Activated naive CD4-positive, alpha-beta T cell treated with anti-CD3 and anti-CD28 coated beads, Interleukin-2, amount 50 U/mL, for 16 hours (primary cell): ENCODE measurements at regions not wholly inside any gene's neighbourhood (a gene's known extent, or its start where the extent isn't known, plus 50 kb on each side); places are given as distances from the start of the nearest gene placed in this dataset.
"Not testable (repeated sequence)": the region's sequence is repeated elsewhere in the genome, so short reads cannot be mapped to it uniquely, and the experiment has no call there.

Experiments
- DNase-seq: peaks from one replicate; pipeline ENCODE4 v3.0.0-alpha.2; 2020

DNA sequence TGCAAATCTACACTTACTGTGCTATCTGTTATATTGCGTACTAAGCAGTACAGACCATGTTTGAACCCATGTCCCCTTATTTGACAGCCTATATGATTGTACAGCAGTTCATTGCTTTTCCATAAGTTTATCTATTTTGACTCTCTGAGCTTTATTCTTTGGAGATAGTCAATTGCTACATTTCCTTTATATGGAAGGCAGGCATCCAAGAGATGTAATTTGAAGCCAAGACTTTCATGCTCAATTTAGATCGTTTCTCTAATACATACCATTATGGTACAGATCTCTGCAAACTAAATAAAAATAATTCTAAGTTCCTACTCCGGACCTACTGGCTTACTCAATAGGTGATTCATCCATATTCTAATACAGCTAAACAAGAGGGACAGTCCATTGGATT, 424.8 kb downstream of the TMEM38B start:
- no peak for DNase-seq

GRCh38 chr9:106120071-106120470, 425.7 kb downstream of the TMEM38B start:
- no peak for DNase-seq

DNA sequence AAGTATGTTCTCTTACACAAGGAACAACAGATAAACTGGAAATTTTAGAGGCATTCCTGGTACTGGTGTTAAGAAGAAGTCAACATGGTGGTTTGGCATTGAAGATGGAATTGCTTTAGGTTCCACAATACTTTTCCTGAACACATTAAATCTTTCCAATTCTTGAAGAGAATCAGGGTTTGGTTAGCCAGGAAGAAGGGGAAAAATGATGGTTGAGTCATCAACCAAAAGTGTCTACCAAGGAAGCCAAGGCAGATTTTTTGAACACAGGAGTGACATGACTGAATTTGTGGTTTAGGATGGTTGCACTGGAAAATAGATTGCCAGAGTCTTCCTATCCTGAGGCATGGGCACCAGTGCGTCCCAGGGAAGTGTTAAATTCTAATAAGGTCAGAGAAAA, 433.4 kb downstream of the TMEM38B start:
- no peak for DNase-seq

DNA sequence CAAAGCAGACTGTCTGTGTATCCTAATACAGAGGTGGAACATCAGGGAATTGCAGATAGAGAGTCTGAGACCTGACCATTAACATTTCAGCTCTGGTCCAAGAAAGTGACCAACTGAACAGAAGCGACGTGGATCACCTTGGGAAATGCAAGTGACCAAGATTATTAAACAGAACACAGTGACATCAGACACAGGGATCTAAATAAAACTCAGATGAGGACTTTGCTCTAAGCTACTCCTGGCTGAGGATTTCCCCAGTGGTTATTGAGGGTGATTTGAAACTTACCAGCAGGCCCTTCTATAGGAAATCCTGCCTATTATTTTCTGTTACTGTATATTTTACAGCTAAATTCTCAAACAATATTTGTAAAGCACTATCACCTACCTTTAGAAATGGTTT, 436.0 kb downstream of the TMEM38B start:
- no peak for DNase-seq

- no peak for DNase-seq
Observed at GRCh38 chr9:106143781-106144180, 449.4 kb downstream of the TMEM38B start.

DNA sequence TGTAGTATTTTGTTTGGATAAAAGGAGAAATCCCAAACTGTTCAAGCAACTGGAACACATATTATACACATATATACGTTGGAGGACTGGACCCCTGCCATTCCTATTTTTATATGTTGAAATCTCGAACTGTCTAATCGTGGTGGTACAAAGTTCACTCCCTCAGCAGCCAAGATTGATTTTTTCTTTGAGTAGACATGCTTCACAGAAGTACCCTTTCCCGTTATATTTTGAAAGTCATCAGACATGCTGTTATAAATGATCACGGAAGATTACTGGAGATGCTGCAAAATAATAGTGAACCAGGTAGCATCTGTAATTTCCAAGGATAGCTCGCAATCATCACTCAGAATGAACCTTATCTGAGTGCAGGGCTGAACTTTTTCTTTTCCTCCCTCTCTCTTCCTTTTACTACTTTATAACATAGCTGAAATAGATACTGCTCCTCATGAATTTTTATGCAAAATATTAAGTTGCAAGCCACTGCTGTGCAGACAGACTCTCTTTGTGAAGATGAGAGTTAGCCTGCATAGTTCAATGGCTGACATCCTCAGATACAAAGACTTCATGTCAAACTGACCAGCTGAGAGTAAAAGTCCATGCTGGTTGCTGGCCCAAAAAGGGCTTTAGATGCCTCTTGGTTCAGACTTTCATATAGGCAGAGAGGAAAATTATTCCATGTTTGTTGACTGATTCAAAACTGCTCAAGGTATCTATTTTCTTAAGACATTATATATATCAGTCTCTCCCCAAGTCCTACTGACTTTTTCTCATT, 451.9 kb downstream of the TMEM38B start:
- DNase-seq, result no peak

DNA sequence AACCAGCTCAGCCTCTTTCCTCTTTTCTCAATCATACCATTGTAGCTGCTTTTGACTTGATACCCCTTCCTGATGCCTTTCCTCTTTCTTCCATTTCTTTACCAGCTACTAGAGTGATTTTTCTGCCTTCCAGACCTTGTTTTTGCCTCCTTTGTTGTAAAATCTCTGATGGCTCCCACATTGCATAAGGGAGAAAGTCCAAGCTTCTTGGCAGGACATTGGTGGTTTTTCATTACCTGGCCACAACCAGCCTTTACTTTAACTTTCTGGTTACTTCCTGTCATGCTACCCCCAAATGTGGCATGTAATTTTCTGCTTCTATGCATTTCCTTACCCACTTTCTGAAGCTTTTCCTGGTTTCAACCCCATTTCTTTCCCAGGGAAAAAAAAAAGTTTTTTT, 452.5 kb downstream of the TMEM38B start:
- DNase-seq, result no peak

- DNase-seq, result no peak
Observed at GRCh38 chr9:106149956-106150355, 455.6 kb downstream of the TMEM38B start.

- no peak for DNase-seq
Observed at GRCh38 chr9:106156465-106156864, 462.1 kb downstream of the TMEM38B start.

- no peak for DNase-seq
Observed at GRCh38 chr9:106172265-106172664, 477.9 kb downstream of the TMEM38B start.

DNA sequence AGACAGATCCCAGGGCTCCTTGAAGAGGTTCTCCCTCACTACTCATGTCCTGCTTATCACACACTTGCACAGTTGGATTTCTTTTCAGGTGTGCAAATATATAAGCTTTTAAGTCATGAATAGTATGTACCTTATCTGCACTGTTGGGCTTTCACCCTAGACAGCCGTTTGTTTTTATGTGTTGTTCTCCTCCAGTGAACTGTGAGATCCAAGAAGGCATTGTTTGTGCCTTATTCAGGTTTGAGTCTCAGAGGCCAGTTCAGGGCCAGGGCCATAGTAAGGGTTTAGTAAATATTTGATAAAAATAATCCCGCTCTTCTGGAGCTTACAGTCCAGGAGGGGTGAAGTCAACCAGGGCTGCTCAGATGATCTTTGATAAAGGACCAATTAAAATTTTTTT, 480.0 kb downstream of the TMEM38B start:
- no peak for DNase-seq

DNA sequence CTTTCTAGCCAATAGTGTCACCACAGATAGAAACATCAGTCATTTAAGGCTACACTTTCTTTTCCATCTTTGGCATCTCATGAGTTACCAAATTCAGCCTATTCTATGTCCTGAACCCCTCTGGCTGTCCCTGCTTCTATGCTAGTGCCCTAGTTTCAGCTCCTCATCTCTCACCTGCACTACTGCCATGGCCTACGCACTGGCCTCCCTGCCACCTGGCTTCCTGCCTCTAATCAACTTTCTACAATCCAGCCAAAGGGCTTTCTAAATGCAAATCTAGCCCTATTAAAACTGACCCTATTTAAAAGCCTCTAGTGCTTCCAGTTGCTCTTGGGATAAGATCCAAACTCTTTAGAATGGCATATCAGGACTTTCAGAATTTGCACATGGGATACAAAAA, 482.9 kb downstream of the TMEM38B start:
- no peak for DNase-seq

GRCh38 chr9:106179191-106179590, 484.9 kb downstream of the TMEM38B start:
- no peak for DNase-seq

- DNase-seq, result not testable (repeated sequence)
Observed at GRCh38 chr9:106203815-106204516, 509.6 kb downstream of the TMEM38B start.

DNA sequence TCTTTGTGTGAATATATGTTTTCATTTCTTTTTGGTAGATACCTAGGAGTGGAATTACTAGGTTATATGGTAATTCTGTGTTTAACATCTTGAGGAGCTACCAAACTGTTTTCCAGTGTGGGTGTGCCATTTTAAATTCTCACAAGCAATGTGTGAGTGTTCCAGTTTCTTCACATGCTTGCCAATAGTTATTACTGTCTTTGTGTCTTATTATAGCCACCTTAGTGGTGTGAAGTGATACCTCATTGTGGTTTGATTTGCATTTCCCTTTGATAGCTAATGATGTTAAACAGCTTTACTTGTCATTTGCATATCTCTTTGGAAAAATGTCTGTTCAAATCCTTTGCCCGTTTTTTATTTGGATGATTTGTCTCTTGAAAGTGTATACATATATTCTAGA, 513.0 kb downstream of the TMEM38B start:
- DNase-seq, result no peak

DNA sequence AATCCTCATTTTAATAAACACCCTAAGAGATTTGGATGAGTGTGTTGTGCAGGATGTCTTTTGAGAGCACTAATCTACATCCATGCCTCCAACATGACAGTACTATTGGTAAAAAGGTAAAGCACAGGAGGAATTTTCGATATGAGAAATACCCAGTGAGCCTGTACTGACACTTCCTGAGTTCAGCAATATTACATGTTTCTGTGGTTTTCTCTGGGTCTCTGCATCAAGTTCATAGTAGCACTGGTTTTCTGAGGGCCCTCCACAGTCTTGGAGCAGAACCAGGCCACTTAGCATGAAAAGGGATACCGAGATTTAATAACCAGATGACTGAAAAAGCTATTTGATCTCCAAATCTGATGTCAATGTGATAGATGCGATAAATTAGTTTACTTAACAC, 524.1 kb downstream of the TMEM38B start:
- DNase-seq, result no peak

DNA sequence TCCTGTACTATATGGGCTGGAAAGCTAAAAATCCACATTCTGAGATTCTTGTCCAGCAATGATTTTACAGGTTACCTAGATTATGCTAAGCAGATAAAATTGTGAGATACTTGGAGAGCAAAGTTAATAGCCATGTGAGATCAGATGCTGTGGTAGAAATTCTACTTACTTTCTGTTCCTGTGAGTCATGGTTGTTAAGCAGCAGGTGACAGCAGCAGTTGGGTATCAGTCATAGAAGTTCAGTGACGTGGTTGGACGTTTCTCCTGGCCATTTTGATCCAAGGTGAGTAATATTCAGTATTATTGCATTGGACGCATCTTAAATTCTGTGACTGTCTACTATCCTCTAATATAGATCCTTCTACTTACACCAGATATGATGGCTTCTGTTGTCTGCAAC, 524.5 kb downstream of the TMEM38B start:
- DNase-seq, result no peak

DNA sequence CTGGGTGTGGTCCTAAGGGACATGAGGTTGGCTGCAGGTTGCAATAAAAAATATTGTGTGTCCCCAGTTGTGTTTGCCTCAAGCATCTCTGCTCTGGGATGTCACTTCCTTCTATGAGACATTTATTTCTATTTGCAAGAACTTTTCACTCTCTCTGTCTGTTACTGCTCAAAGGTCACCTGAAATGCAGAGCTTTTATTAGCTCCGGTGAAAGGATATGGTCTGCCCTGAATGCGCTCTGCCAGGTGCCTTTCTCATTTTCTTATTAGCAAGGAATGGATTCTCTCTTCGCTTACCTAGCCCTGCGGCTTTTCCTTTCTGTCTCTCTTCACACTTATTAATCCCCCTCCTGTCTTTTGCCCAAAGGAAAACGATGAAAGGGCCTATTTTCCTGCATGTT, 526.1 kb downstream of the TMEM38B start:
- DNase-seq, result no peak

DNA sequence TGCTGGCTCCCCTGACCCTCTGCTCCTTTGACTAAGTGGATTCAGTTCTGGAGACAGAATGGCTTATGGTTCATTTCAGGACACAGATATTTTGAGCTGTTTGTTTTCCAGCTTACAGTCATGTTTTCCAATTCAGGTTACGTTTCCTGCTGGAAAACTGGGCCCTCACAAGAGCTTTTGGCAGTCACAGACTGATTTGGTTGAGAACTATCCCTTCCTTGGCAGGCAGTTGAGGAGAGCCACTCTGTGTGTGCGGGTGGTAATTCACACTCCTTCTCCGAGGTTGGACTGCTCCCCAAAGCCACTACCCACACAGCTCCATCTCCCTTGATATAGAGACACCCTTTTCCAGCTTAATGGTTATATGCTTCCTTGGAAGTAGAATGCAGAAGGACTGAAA, 534.5 kb downstream of the TMEM38B start:
- no peak for DNase-seq

GRCh38 chr9:106233116-106233515, 538.8 kb downstream of the TMEM38B start:
- no peak for DNase-seq

DNA sequence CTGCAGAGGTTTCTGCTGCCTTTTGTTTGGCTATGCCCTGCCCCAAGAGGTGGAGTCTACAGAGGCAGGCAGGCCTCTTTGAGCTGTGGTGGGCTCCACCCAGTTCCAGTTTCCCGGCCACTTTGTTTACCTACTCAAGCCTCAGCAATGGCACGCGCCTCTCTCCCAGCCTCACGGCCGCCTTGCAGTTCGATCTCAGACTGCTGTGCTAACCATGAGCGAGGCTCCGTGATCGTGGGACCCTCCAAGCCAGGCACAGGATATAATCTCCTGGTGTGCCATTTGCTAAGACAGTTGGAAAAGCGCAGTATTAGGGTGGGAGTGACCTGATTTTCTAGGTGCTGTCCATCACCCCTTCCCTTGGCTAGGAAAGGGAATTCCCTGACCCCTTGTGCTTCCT, 566.6 kb downstream of the TMEM38B start:
- not testable (repeated sequence) for DNase-seq

- no peak for DNase-seq
Observed at GRCh38 chr9:106277966-106278365, 583.6 kb downstream of the TMEM38B start.

- no peak for DNase-seq
Observed at GRCh38 chr9:106283769-106284168, 579.2 kb upstream of the ZNF462 start.

DNA sequence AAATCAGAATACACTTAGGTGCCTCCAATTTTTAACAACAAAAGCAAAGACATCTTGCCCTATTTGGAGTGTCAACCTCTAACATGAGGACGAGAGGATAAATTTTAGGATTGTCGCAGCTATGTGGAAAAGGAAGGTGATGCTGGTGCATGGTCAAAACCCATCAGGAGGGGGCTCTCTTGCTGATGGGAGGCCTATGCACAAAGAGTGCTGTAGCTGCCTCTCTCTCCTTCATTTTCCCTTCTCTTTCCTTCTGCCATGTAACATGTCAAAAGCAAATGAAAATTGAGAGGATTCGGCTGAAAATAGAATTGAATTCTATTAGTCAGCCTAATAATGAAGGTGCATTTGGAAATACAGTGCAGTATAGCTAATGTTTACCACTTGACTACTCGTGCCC, 578.7 kb upstream of the ZNF462 start:
- no peak for DNase-seq

- DNase-seq, result no peak
Observed at GRCh38 chr9:106286249-106286648, 576.7 kb upstream of the ZNF462 start.
